Brain microvascular endothelial cell (primary cell): ENCODE measurements at regions not wholly inside any gene's neighbourhood (a gene's known extent, or its start where the extent isn't known, plus 50 kb on each side); places are given as distances from the start of the nearest gene placed in this dataset.

Experiments
- DNase-seq: peaks from one replicate; pipeline ENCODE4 v3.0.0-alpha.2; 2020
- H3K27ac ChIP-seq: fragments of 250-450 bp; sonication (Bioruptor Pico); 2 replicates; pipeline ENCODE4 v1.5.1; 2020; ENCODE audit warnings: mild to moderate bottlenecking, moderate library complexity
- H3K27me3 ChIP-seq: fragments of 250-450 bp; sonication (Bioruptor Pico); replicated peaks from 2 replicates; pipeline ENCODE4 v1.5.1; 2020; ENCODE audit warnings: mild to moderate bottlenecking
- H3K36me3 ChIP-seq: fragments of 250-450 bp; sonication (Bioruptor Pico); replicated peaks from 2 replicates; pipeline ENCODE4 v1.5.1; 2020; ENCODE audit warnings: mild to moderate bottlenecking
- H3K4me3 ChIP-seq: 2 replicates; pipeline ENCODE4 v1.5.1; 2011; ENCODE audit warnings: low read depth, mild to moderate bottlenecking, control low read depth, low read length, moderate library complexity
- in situ Hi-C: cut with HindIII; loops from 2 replicates; pipeline ENCODE4 v1.10.0; 2017; ENCODE audit warnings: low sequenced_read_pairs, low pct_ligation_motif_present
- TF ChIP-seq, protein P1 (sequence below): IDR thresholded peaks from 2 replicates; pipeline ENCODE4 v1.5.1; 2011; ENCODE audit warnings: low read depth, mild to moderate bottlenecking, moderate library complexity, low read length, control low read depth, inconsistent platforms; ENCODE audit errors: missing control alignments

- Histone ChIP-seq H3K36me3 (no peaks in the 10 kb centered on the region), H3K27ac (no peak overlapping the region), H3K4me3 (no peak overlapping the region), H3K27me3 (no peaks in the 10 kb centered on the region)
- no peak for DNase-seq
- in situ Hi-C loops, result no loop called here
- TF ChIP-seq, protein P1, sequence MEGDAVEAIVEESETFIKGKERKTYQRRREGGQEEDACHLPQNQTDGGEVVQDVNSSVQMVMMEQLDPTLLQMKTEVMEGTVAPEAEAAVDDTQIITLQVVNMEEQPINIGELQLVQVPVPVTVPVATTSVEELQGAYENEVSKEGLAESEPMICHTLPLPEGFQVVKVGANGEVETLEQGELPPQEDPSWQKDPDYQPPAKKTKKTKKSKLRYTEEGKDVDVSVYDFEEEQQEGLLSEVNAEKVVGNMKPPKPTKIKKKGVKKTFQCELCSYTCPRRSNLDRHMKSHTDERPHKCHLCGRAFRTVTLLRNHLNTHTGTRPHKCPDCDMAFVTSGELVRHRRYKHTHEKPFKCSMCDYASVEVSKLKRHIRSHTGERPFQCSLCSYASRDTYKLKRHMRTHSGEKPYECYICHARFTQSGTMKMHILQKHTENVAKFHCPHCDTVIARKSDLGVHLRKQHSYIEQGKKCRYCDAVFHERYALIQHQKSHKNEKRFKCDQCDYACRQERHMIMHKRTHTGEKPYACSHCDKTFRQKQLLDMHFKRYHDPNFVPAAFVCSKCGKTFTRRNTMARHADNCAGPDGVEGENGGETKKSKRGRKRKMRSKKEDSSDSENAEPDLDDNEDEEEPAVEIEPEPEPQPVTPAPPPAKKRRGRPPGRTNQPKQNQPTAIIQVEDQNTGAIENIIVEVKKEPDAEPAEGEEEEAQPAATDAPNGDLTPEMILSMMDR, result no peak
These were observed 186.8 kb upstream of the CHRNA7 start for GRCh38 chr15:31843426-31844055.

DNA sequence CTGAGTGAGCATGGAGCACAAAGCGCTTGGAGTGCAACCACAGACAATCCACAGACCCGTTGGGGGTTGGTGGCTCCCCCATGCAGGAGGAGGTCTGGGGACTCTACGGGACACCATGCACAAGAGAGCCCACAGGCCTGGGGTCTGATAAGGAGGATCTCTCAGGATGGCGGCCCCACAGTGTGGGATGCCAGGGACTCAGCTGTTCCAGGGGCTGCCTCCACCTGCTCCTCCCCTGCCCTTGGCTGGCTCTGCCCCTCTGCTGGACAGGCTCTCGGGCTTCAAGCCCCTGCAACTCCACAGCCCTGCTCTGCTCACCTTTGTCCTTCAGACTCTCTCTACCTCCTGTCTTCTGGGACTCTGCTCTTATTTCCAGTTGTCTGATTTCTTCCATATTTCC lies 184.5 kb upstream of the CHRNA7 start:
- no peaks in the 10 kb centered on the region for H3K36me3 ChIP-seq
- in situ Hi-C loops, result no loop called here
- no peaks in the 10 kb centered on the region for H3K27me3 ChIP-seq
- TF ChIP-seq, protein P1, result no peak
- no peak overlapping the region for H3K27ac ChIP-seq
- DNase-seq, result no peak
- no peak overlapping the region for H3K4me3 ChIP-seq

DNA sequence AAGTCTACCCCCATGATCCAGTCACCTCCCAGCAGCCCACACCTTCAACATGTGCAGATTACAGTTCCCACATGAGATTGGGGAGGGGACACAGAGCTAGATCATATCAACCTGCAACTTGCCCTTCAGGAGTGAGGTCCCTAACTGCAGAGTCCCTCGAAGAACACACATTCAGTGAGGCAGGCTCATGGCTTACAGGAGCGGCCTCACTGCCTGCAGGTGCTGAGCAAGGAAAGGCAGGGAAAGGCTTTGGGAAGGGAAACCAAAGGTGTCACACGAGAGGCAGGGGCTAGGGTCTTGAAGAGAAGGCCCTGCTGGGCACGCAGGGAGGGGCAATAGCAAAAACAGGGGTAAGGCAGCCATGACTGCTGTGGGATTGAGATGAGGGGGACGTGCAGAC lies 182.4 kb upstream of the CHRNA7 start:
- Histone ChIP-seq H3K4me3 (no peak overlapping the region), H3K27me3 (no peaks in the 10 kb centered on the region), H3K36me3 (no peaks in the 10 kb centered on the region), H3K27ac (no peak overlapping the region)
- in situ Hi-C loops, result no loop called here
- TF ChIP-seq, protein P1, result no peak
- DNase-seq, result no peak

- H3K27me3 ChIP-seq, result no peaks in the 10 kb centered on the region
- in situ Hi-C loops, result no loop called here
- H3K4me3 ChIP-seq, result no peak overlapping the region
- H3K27ac ChIP-seq, result no peak overlapping the region
- DNase-seq, result no peak
- H3K36me3 ChIP-seq, result no peaks in the 10 kb centered on the region
- TF ChIP-seq, protein P1, result no peak
These were observed 181.7 kb upstream of the CHRNA7 start for GRCh38 chr15:31848621-31849020.

DNA sequence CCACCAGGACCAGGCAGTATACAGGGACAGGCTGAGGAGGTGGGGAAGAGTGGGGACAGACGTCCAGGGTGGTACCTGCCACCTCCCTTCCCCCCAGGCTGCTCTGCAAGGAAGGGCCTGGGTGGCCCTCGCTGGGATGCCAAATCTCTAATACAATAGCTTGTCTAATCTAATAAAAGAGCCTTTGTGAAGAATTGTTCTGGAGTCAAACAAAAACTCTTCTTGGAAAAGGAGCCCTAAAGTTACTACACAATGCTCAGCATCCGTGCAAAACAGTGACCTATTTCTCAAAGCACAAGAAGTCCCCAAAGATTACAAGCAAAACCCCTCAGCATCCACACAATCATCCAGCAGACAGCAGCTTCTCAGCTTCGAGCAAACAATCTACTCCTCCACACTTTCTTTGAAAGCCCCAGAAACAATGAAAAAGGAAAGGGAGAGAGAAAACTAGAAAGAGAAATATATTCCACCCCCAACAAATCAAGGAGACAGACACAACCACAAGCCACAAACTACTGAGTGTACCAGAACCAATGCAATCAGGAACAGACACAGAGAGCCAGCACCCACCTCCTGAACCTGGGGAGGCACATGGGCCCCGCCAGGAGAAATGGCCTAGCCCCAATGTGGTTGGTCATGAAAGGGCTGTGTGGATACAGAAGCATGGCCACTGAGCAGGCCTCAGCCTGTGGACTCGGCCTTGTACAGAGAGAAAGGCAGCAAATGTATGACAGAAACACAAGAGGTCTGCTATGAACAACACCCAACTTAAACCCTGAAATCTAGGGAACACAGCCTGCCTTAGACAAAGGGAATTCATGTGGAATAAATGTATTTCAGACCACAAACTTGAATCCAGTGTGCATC lies 177.1 kb upstream of the CHRNA7 start:
- TF ChIP-seq, protein P1, result no peak
- H3K27me3 ChIP-seq, result no peaks in the 10 kb centered on the region
- DNase-seq, result no peak
- H3K27ac ChIP-seq, result no peak overlapping the region
- H3K4me3 ChIP-seq, result no peak overlapping the region
- in situ Hi-C loops, result no loop called here
- H3K36me3 ChIP-seq, result no peaks in the 10 kb centered on the region
